Spleen (tissue), 7 donors: ENCODE measurements at regions not wholly inside any gene's neighbourhood (a gene's known extent, or its start where the extent isn't known, plus 50 kb on each side); places are given as distances from the start of the nearest gene placed in this dataset.

ENCODE experiments used
- CTCF ChIP-seq, 11 experiments: fragments of 200-600 bp in 7 of 11; fragments of 450-650 bp in 4 of 11; sonication (generic) in 4 of 11; IDR thresholded peaks in 8 of 11; conservative IDR thresholded peaks in 3 of 11; 1 replicate in 7 of 11; 2 replicates in 4 of 11; pipeline versions ENCODE4 v1.4.0 to v1.8.0; 2016 to 2021; ENCODE audit warnings: antibody characterized with exemption in 11 of 11, inconsistent platforms in 4 of 11, mild to moderate bottlenecking in 1 of 11
- POLR2AphosphoS5 ChIP-seq, 3 donors: sonication (generic); formaldehyde crosslinking; IDR thresholded peaks; one replicate each; pipeline ENCODE4 v1.5.1; 2017; ENCODE audit warnings: antibody characterized with exemption in 3 of 3
- donor health status: DM: no; HTN: no; CAD: no; lungs with moderate emphysema.
- donor health status: DM: no; HTN: no; CAD: no.
- donor health status: DM: no; HTN: no; CAD: no.

DNA sequence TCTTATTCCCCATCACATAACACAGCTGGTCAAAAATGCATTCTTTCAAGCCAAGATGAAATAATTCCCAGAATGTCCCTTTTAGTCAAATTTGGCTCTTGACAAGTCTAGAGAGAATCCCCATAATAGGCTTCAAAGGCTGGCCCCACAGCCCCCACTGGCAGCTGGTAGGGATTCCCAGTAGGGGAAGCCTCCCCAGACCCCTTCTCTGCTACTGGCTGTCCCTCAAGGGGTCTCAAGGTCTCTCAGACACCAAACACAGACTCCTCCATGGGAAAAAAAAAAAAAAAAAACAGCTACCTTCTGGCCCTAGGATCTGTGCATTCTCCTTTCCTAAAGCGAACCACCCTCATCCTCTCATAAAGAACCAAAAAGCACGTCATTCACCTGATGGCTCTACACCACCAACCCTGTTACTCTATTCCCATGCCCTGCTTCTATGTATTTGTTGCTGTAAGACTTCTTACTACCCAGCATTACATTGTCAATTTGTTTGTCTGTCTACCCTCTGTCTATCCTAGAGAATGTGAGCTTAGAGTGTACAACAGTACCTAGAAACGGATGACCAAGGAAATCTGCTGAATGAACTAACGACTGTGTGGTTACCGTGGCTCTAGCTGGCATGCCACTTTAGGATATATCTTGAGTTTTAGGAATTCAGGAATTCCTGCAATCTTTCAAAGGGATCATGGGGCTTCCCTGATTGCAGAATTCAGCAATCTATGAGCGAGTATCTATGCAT, 164.1 kb upstream of the NSMCE3 start:
- TF ChIP-seq CTCF (IDR thresholded peaks at IDR 0.05 in 8 of 11, conservative IDR thresholded peaks at IDR 0.05 in 3 of 11) (no peak), POLR2AphosphoS5 (IDR thresholded peaks at IDR 0.05) (no peak)
